ENCODE measurements at regions not wholly inside any gene's neighbourhood (a gene's known extent, or its start where the extent isn't known, plus 50 kb on each side); places are given as distances from the start of the nearest gene placed in this dataset.

DNA sequence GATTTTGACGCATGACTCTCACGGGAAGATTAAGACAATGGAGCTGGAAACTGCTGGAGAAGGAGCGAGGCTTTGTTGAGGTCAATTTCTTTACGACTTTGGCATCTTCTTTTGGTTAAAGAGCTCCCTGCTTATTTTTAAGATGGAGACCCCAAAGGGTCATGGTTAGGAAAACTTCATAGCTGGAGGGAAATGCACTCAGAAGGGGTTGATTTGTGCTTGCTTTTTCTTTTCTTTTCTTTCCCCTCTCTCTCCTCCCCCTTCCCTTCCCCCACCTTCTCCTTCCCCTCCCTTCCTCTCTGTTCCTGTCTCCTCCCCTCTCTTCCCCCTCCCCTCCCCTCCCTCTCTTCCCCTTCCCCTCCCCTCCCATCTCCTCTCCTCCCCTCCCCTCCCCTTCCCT, 79.0 kb downstream of the TNP1 start:
- TF ChIP-seq, protein P1, sequence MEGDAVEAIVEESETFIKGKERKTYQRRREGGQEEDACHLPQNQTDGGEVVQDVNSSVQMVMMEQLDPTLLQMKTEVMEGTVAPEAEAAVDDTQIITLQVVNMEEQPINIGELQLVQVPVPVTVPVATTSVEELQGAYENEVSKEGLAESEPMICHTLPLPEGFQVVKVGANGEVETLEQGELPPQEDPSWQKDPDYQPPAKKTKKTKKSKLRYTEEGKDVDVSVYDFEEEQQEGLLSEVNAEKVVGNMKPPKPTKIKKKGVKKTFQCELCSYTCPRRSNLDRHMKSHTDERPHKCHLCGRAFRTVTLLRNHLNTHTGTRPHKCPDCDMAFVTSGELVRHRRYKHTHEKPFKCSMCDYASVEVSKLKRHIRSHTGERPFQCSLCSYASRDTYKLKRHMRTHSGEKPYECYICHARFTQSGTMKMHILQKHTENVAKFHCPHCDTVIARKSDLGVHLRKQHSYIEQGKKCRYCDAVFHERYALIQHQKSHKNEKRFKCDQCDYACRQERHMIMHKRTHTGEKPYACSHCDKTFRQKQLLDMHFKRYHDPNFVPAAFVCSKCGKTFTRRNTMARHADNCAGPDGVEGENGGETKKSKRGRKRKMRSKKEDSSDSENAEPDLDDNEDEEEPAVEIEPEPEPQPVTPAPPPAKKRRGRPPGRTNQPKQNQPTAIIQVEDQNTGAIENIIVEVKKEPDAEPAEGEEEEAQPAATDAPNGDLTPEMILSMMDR (IDR thresholded peaks at IDR 0.05), result no peak
- TF ChIP-seq POLR2AphosphoS2 (conservative IDR thresholded peaks at IDR 0.05; ENCODE audit: low read length) (no peak), CHD2 (IDR thresholded peaks at IDR 0.05; ENCODE audit: low read length, partially characterized antibody) (no peak), EP300 (IDR thresholded peaks at IDR 0.05) (no peak), RCOR1 (IDR thresholded peaks at IDR 0.05; ENCODE audit: low read depth, low read length) (no peak), CHD4 (IDR thresholded peaks at IDR 0.05; ENCODE audit: borderline replicate concordance) (no peak), JUNB (IDR thresholded peaks at IDR 0.05) (no peak), POLR2A (IDR thresholded peaks at IDR 0.05; ENCODE audit: low read length) (no peak), EHMT2 (IDR thresholded peaks at IDR 0.05; ENCODE audit: low read depth) (no peak)
- TF ChIP-seq, protein P2, sequence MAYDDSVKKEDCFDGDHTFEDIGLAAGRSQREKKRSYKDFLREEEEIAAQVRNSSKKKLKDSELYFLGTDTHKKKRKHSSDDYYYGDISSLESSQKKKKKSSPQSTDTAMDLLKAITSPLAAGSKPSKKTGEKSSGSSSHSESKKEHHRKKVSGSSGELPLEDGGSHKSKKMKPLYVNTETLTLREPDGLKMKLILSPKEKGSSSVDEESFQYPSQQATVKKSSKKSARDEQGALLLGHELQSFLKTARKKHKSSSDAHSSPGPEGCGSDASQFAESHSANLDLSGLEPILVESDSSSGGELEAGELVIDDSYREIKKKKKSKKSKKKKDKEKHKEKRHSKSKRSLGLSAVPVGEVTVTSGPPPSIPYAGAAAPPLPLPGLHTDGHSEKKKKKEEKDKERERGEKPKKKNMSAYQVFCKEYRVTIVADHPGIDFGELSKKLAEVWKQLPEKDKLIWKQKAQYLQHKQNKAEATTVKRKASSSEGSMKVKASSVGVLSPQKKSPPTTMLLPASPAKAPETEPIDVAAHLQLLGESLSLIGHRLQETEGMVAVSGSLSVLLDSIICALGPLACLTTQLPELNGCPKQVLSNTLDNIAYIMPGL (CRISPR knock-in tag; IDR thresholded peaks at IDR 0.05; ENCODE audit: borderline replicate concordance), result no peak
- TF ChIP-seq, protein P3, sequence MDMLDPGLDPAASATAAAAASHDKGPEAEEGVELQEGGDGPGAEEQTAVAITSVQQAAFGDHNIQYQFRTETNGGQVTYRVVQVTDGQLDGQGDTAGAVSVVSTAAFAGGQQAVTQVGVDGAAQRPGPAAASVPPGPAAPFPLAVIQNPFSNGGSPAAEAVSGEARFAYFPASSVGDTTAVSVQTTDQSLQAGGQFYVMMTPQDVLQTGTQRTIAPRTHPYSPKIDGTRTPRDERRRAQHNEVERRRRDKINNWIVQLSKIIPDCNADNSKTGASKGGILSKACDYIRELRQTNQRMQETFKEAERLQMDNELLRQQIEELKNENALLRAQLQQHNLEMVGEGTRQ (IDR thresholded peaks at IDR 0.05), result no peak
- TF ChIP-seq, protein P4, sequence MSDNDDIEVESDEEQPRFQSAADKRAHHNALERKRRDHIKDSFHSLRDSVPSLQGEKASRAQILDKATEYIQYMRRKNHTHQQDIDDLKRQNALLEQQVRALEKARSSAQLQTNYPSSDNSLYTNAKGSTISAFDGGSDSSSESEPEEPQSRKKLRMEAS (IDR thresholded peaks at IDR 0.05), result no peak
